ENCODE measurements at regions not wholly inside any gene's neighbourhood (a gene's known extent, or its start where the extent isn't known, plus 50 kb on each side); places are given as distances from the start of the nearest gene placed in this dataset.
"Not testable (repeated sequence)": the region's sequence is repeated elsewhere in the genome, so short reads cannot be mapped to it uniquely, and the experiment has no call there.

DNA sequence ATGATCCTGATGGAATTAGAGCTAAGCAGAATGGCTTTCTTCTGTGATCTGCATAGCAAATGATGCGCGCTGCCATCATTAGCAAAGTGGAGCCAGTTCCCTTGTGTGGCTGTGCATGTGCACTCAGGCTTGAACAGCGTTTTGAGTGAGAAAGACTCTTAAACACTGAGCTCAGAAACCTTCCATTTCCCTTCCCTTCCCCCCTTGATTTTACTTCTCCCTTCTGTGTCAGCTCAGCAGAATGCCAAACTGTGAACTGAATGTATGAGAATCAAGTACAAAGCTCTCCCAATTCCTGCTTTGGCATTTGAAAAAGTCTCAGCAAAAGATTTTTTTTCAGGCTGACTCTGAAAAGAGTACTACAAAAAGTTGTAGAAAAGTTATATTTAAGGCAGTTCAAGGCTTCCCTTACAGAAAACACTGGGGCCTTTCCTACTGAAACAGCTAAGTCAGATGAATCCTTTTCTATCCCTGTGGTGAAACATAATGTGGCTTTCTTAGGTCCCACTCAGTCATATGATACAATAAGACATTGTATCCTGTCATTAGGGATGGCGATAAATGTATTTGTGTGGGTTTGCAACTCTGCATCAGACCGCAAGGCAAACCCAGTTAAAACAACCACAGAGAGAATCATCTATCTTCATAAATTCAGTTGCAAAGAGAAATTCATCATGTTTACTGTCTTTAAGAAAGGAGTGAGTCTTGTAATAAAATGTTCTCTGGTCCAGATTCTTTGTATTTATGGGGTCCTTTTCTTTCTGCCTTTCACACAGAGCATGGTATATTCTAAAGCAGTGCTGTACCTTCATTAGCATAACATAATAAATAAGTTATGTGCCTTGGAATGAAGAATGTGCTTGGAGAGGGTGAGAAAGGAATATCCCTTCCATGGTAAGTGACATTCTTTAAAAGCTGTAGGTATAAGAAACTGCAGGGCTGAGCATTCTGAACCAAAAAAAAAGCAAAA is 222.6 kb downstream of the CAAP1 start:
- DNase-seq (ENCODE audit: insufficient read length, low spot score) (no peak), FAIRE-seq (no peak)
- no peak for TF ChIP-seq CTCF (IDR thresholded peaks at IDR 0.05; ENCODE audit: insufficient read depth, missing control alignments)

DNA sequence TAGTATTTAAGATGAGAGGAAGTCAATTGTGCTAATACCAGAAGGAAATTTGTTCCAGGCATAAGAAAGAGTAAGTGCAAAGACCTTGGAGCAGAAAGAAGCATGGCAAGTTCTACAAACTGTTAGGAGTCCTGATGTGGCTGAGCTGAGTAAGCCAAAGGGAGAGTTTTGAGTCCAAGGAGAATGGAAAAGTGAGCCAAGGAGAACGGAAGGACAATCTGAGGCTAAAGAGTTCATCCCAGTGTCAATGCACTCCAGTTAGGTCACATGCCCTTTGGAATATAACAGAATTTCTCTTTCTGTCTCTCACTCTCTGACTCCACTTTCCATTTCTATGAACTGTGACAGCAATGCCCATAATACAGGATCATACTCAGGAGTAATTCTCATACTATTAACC is 224.7 kb downstream of the CAAP1 start:
- no peak for TF ChIP-seq CTCF (IDR thresholded peaks at IDR 0.05; ENCODE audit: insufficient read depth, missing control alignments)
- DNase-seq (ENCODE audit: insufficient read length, low spot score): no peak
- no peak for FAIRE-seq

GRCh38 chr9:26665666-26666065 is 226.9 kb downstream of the CAAP1 start:
- DNase-seq (ENCODE audit: insufficient read length, low spot score) (no peak), FAIRE-seq (no peak)
- no peak for TF ChIP-seq CTCF (IDR thresholded peaks at IDR 0.05; ENCODE audit: insufficient read depth, missing control alignments)

GRCh38 chr9:26664087-26664773 is 228.4 kb downstream of the CAAP1 start:
- not testable (repeated sequence) for FAIRE-seq; DNase-seq (ENCODE audit: insufficient read length, low spot score)

GRCh38 chr9:26662476-26662875 is 230.1 kb downstream of the CAAP1 start:
- DNase-seq (ENCODE audit: insufficient read length, low spot score): no peak
- no peak for FAIRE-seq
- TF ChIP-seq CTCF (IDR thresholded peaks at IDR 0.05; ENCODE audit: insufficient read depth, missing control alignments): no peak

DNA sequence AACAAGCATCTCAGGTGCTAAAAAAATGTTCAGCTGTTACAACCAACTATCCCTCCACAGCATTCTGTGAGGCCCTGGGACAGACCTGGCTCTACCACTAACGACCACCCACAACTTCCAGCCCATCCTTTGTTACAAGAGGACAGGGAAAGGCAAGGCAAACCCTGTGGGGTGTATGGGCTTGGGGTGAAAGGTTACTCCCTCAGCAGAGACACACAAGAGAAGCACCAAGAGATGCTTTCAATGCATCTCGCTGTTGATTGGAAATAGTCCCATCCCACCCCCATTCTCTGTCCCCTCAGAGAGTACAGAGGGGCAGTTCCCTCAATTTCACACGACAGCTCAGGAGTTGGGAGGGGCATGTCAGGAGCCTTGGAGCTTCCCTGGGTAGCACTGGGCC is 234.1 kb downstream of the CAAP1 start:
- DNase-seq (ENCODE audit: insufficient read length, low spot score) (no peak), FAIRE-seq (no peak)
- TF ChIP-seq CTCF (IDR thresholded peaks at IDR 0.05; ENCODE audit: insufficient read depth, missing control alignments): no peak

GRCh38 chr9:26657958-26658357 is 234.6 kb downstream of the CAAP1 start:
- no peak for TF ChIP-seq CTCF (IDR thresholded peaks at IDR 0.05; ENCODE audit: insufficient read depth, missing control alignments)
- DNase-seq (ENCODE audit: insufficient read length, low spot score) (no peak), FAIRE-seq (no peak)

Measured in D721Med (cell line).